Left ventricle myocardium inferior (tissue), 1 donor: ENCODE measurements at regions not wholly inside any gene's neighbourhood (a gene's known extent, or its start where the extent isn't known, plus 50 kb on each side); places are given as distances from the start of the nearest gene placed in this dataset.

Source experiments
- DNase-seq: peaks from one replicate; pipeline ENCODE4 v3.0.0-alpha.2; 2020
- H3K27ac ChIP-seq: fragments of 200-600 bp; replicated peaks from 2 replicates; pipeline ENCODE4 v1.8.0; 2021
- H3K27me3 ChIP-seq: fragments of 200-600 bp; 2 replicates; pipeline ENCODE4 v1.8.0; 2021; ENCODE audit warnings: low read depth
- H3K36me3 ChIP-seq: fragments of 200-600 bp; 2 replicates; pipeline ENCODE4 v1.8.0; 2021
- H3K4me1 ChIP-seq: fragments of 200-600 bp; 2 replicates; pipeline ENCODE4 v1.8.0; 2021
- H3K4me3 ChIP-seq: fragments of 200-600 bp; 2 replicates; pipeline ENCODE4 v1.8.0; 2021; ENCODE audit warnings: mild to moderate bottlenecking, moderate library complexity
- H3K9me3 ChIP-seq: fragments of 200-600 bp; replicated peaks from 2 replicates; pipeline ENCODE4 v1.8.0; 2021
- CTCF ChIP-seq: fragments of 200-600 bp; IDR thresholded peaks from 2 replicates; pipeline ENCODE4 v1.8.0; 2021; ENCODE audit warnings: antibody characterized with exemption, mild to moderate bottlenecking, borderline replicate concordance
- intact Hi-C: fragments of 100-400 bp; cut with micrococcal nuclease; formaldehyde crosslinking; loops from one replicate; pipeline ENCODE4 v1.11.0; 2022
- donor health status: DM: no; HTN: yes; CAD: no; lungs with severe emphysema.

- Histone ChIP-seq H3K4me3 (no peak overlapping the region), H3K4me1 (no peaks in the 10 kb centered on the region), H3K9me3 (no peaks in the 10 kb centered on the region), H3K27ac (no peak overlapping the region), H3K27me3 (no peaks in the 10 kb centered on the region), H3K36me3 (no peaks in the 10 kb centered on the region)
- no peak for DNase-seq
- TF ChIP-seq CTCF = no peak
- intact Hi-C loops = no loop called here
Measured at GRCh38 chr18:43702399-43702798, 425.1 kb upstream of the SYT4 start.

DNA sequence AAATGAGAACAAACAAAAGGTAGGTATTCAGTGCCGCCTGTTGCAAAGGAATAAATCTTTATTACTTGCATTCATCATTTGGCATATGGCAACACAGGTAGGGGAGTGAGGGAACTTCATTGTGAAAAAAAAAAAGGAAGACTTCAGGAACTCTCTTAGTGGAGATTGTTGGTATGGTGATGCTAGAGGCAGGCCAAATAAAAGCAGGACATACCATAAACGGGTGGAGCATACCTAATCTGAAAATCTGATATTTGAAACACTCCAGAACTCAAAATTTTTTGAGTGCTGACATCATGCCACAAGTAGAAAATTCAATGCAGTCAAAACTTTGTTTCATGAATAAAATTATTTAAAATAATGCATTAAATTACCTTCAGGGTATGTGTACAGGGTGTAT, 425.8 kb upstream of the SYT4 start:
- Histone ChIP-seq H3K36me3 (no peaks in the 10 kb centered on the region), H3K4me1 (no peaks in the 10 kb centered on the region), H3K9me3 (no peaks in the 10 kb centered on the region), H3K27me3 (no peaks in the 10 kb centered on the region), H3K27ac (no peak overlapping the region), H3K4me3 (no peak overlapping the region)
- intact Hi-C loops = no loop called here
- no peak for DNase-seq
- no peak for TF ChIP-seq CTCF

- no peak overlapping the region for H3K4me3 ChIP-seq
- TF ChIP-seq CTCF = no peak
- no peak for DNase-seq
- H3K4me1 ChIP-seq = no peaks in the 10 kb centered on the region
- H3K27ac ChIP-seq = no peak overlapping the region
- intact Hi-C loops = no loop called here
- H3K36me3 ChIP-seq = no peaks in the 10 kb centered on the region
- H3K9me3 ChIP-seq = no peaks in the 10 kb centered on the region
- H3K27me3 ChIP-seq = no peaks in the 10 kb centered on the region
Measured at GRCh38 chr18:43705850-43706249, 428.6 kb upstream of the SYT4 start.

GRCh38 chr18:43710135-43710534, 432.8 kb upstream of the SYT4 start:
- H3K4me1 ChIP-seq = peaks cover 10% of the 10 kb centered on the region
- no peak for DNase-seq
- no peak for TF ChIP-seq CTCF
- H3K27ac ChIP-seq = no peak overlapping the region
- no peak overlapping the region for H3K4me3 ChIP-seq
- no peaks in the 10 kb centered on the region for H3K36me3 ChIP-seq
- H3K27me3 ChIP-seq = no peaks in the 10 kb centered on the region
- H3K9me3 ChIP-seq = no peaks in the 10 kb centered on the region
- intact Hi-C loops = no loop called here

- no peak for DNase-seq
- Histone ChIP-seq H3K4me1 (peaks cover 17% of the 10 kb centered on the region), H3K27me3 (no peaks in the 10 kb centered on the region), H3K36me3 (no peaks in the 10 kb centered on the region), H3K9me3 (no peaks in the 10 kb centered on the region), H3K4me3 (no peak overlapping the region), H3K27ac (peak overlapping the region; percentile 27)
- intact Hi-C loops = no loop called here
- TF ChIP-seq CTCF = no peak
Measured at GRCh38 chr18:43714343-43715010, 437.2 kb upstream of the SYT4 start.
